ENCODE measurements at regions not wholly inside any gene's neighbourhood (a gene's known extent, or its start where the extent isn't known, plus 50 kb on each side); places are given as distances from the start of the nearest gene placed in this dataset.

GRCh38 chr2:43075054-43075593 is 151.3 kb downstream of the ZFP36L2 start:
- in situ Hi-C loops (cut with MboI; ENCODE audit: low pct_unique_long_range_greater_than_20kb, low sequenced_read_pairs, unreplicated experiment), result no loop called here
- no peak for DNase-seq (ENCODE audit: low spot score)
- TF ChIP-seq CTCF (IDR thresholded peaks at IDR 0.05; ENCODE audit: extremely low read depth, insufficient read depth, missing control alignments), result no peak

DNA sequence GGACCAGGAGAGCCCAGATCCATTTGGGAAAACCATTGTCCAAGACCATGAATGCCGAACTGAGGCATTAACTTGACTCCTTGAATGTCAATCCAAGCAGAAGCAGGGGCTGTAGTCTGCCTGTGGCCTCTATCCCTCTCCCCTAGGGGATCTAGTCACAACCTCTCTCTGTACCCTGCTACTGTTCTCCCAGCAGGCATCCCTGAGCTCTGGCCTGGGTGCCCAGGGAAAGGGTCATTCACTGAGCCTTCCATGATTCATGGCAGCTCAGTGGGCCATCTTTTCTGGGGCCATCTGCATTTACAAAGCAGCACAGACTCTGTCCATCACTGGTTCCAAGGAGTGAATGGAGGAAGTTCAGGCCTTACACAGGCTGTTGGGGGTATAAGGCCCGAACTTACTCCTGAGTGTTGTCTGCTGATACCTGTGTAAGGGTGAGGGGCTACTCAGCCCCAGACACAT is 151.8 kb downstream of the ZFP36L2 start:
- DNase-seq (ENCODE audit: low spot score), result no peak
- TF ChIP-seq CTCF (IDR thresholded peaks at IDR 0.05; ENCODE audit: extremely low read depth, insufficient read depth, missing control alignments), result no peak
- in situ Hi-C loops (cut with MboI; ENCODE audit: low pct_unique_long_range_greater_than_20kb, low sequenced_read_pairs, unreplicated experiment), result no loop called here

GRCh38 chr2:43074052-43074451 is 152.4 kb downstream of the ZFP36L2 start:
- DNase-seq (ENCODE audit: low spot score), result no peak
- in situ Hi-C loops (cut with MboI; ENCODE audit: low pct_unique_long_range_greater_than_20kb, low sequenced_read_pairs, unreplicated experiment), result no loop called here
- no peak for TF ChIP-seq CTCF (IDR thresholded peaks at IDR 0.05; ENCODE audit: extremely low read depth, insufficient read depth, missing control alignments)

GRCh38 chr2:43073401-43073825 is 153.0 kb downstream of the ZFP36L2 start:
- in situ Hi-C loops (cut with MboI; ENCODE audit: low pct_unique_long_range_greater_than_20kb, low sequenced_read_pairs, unreplicated experiment), result no loop called here
- no peak for DNase-seq (ENCODE audit: low spot score)
- no peak for TF ChIP-seq CTCF (IDR thresholded peaks at IDR 0.05; ENCODE audit: extremely low read depth, insufficient read depth, missing control alignments)

DNA sequence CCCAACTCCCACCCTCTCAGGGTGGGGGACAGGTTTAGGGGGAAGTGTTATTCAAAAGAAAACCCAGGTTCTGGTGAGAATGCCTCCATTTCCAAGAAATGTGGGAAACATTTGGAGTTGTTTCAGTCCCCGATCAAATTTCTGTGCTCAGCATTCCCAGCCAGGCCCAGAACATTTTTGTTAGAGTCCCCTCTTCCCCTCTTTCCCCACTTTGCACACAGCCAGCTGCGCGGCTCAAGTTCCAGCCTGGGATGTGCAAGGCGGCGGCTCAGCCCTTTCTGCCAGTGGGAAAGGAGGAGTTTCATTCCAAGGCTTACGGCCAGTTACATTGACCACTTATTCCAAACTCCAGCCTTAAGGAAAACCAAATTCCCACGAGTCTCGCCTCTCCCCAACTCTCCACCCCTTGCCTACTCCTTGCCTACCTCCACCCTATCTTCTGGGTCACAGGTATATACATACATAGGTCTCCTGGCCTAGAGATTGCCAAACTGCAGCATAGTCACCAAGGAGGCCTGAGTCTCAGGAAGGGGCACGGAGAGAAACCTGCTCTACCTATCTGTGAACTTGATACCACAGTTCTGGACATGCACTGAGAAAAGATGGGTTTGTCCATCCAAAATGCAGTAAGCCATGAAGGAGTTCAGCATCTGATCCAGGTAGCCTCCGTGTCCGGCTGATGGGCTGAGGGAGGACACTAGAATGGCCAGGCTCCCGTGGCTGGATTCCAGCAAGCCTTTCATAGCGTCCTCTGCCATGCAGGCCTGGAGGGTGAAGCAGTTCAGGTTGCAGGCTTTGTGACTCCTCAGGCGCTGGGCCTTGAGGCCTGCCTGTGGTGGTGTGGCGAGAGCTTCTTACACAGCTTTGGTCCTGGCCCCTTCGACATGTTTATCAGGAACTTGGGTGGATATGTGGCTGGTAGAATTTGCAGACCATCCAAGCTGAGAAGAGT is 154.5 kb downstream of the ZFP36L2 start:
- no peak for DNase-seq (ENCODE audit: low spot score)
- in situ Hi-C loops (cut with MboI; ENCODE audit: low pct_unique_long_range_greater_than_20kb, low sequenced_read_pairs, unreplicated experiment), result no loop called here
- TF ChIP-seq CTCF (IDR thresholded peaks at IDR 0.05; ENCODE audit: extremely low read depth, insufficient read depth, missing control alignments), result no peak

GRCh38 chr2:43070676-43071502 is 155.5 kb downstream of the ZFP36L2 start:
- no peak for DNase-seq (ENCODE audit: low spot score)
- no peak for TF ChIP-seq CTCF (IDR thresholded peaks at IDR 0.05; ENCODE audit: extremely low read depth, insufficient read depth, missing control alignments)
- in situ Hi-C loops (cut with MboI; ENCODE audit: low pct_unique_long_range_greater_than_20kb, low sequenced_read_pairs, unreplicated experiment), result no loop called here
